AG04450 (cell line): ENCODE measurements at regions not wholly inside any gene's neighbourhood (a gene's known extent, or its start where the extent isn't known, plus 50 kb on each side); places are given as distances from the start of the nearest gene placed in this dataset.

ENCODE experiments used
- CTCF ChIA-PET: fragments of 300-600, 350-600 bp; formaldehyde crosslinking; extraction: SDS; loops from one replicate; lab custom pipeline; 2022; ENCODE audit warnings: antibody characterized with exemption, inconsistent platforms; lab: Charles Lee
- POLR2A ChIA-PET: fragments of 350-600 bp; formaldehyde crosslinking; extraction: SDS; loops from one replicate; lab custom pipeline; 2021; ENCODE audit warnings: antibody characterized with exemption, inconsistent platforms; lab: Yijun Ruan, JAX
- DNase-seq: peaks from one replicate; pipeline ENCODE4 v3.0.0-alpha.2; 2011; ENCODE audit warnings: low read depth, low spot score
- H3K27ac ChIP-seq: one replicate; pipeline ENCODE4 v1.5.1; 2012; ENCODE audit warnings: low read depth, low read length, control low read depth
- H3K27me3 ChIP-seq: one replicate; pipeline ENCODE4 v1.6.0; 2012; ENCODE audit warnings: low read length; ENCODE audit not compliant: control insufficient read depth, insufficient read depth
- H3K4me3 ChIP-seq: 2 replicates; pipeline ENCODE4 v1.5.1; 2011; ENCODE audit warnings: mild to moderate bottlenecking, low read depth, low read length, control low read depth
- H3K9me3 ChIP-seq: 2 replicates; pipeline ENCODE4 v1.5.1; 2012; ENCODE audit warnings: low read length; ENCODE audit not compliant: control insufficient read depth, insufficient read depth
- TF ChIP-seq, protein P1 (sequence below): IDR thresholded peaks from 2 replicates; pipeline ENCODE4 v1.5.1; 2011; ENCODE audit warnings: low read depth, low read length, control low read depth, inconsistent platforms

DNA sequence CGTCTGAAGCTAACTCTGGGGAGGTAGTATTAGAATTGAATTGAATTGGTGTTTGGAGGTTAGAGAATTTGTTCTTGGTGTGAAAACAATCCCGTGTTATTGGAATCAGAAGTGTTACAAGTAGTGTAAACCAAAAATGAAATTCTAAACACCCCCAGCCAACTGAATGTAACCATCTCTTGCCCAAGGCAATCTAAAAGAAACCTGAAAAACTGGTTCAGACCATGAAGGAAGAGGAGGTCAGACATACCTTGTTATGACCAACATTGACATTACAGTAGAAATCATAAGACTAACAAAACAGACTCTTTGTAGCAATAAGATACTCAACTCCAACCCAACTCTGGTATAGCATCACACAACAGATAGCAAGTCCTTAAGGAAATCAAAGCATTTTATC, 159.0 kb downstream of the TUSC1 start:
- H3K4me3 ChIP-seq = no peak overlapping the region

DNA sequence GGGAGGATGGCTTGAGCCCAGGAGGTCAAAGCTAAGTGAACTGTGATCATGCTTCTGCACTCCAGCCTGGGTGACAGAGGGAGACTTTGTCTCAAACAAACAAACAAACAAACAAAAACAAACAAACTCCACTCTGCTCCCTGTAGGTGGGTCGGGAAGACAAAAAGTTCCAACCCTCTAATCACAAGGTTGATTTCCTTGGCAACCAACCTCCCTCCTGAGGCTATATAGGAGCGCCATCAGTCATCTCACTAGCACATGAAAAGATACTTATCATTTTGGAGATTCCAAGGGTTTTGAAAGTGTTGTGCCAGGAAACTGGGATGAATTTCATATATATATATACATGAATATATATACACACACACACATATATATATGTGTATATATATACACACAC, 160.5 kb downstream of the TUSC1 start:
- TF ChIP-seq, protein P1, sequence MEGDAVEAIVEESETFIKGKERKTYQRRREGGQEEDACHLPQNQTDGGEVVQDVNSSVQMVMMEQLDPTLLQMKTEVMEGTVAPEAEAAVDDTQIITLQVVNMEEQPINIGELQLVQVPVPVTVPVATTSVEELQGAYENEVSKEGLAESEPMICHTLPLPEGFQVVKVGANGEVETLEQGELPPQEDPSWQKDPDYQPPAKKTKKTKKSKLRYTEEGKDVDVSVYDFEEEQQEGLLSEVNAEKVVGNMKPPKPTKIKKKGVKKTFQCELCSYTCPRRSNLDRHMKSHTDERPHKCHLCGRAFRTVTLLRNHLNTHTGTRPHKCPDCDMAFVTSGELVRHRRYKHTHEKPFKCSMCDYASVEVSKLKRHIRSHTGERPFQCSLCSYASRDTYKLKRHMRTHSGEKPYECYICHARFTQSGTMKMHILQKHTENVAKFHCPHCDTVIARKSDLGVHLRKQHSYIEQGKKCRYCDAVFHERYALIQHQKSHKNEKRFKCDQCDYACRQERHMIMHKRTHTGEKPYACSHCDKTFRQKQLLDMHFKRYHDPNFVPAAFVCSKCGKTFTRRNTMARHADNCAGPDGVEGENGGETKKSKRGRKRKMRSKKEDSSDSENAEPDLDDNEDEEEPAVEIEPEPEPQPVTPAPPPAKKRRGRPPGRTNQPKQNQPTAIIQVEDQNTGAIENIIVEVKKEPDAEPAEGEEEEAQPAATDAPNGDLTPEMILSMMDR = no peak
- Histone ChIP-seq H3K4me3 (no peak overlapping the region), H3K27me3 (no peaks in the 10 kb centered on the region), H3K9me3 (peaks cover 5% of the 10 kb centered on the region; the same call in 1 of the 2 replicates), H3K27ac (no peak overlapping the region)
- ChIA-PET CTCF (no interaction called here), POLR2A (no interaction called here)
- DNase-seq = no peak

More for the DNA sequence above, 159.0 kb downstream of the TUSC1 start:
- TF ChIP-seq, protein P1 = no peak
- ChIA-PET POLR2A (no interaction called here), CTCF (no interaction called here)
- Histone ChIP-seq H3K9me3 (peaks cover 5% of the 10 kb centered on the region; the same call in 1 of the 2 replicates), H3K27ac (no peak overlapping the region), H3K27me3 (no peaks in the 10 kb centered on the region)
- no peak for DNase-seq

DNA sequence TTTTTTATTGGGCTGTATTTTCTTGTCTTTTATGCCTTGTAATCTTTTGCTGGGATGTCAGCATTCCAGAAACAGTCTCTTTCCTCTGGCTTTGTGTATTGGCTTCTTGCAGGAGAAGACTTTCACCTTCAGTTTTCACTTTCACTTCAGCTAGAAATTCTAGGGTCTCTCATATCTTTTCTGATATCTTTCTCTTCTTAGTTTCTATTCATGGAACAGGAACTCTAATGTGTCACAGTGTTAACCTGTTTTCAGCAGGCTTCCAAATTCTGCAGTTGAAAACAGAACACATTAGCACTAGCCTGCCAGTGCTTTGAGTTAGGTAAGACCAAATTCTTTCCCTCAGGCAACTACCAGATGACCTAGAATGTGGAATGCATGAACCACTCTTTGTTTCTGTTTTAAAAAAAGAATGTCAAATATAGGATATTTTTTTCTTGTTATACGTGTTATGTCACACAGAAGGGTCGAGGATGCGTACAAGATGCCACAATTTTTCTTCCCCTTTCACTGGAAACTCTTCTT, 164.7 kb downstream of the TUSC1 start:
- Histone ChIP-seq H3K4me3 (no peak overlapping the region), H3K9me3 (peaks cover 5% of the 10 kb centered on the region; the same call in 1 of the 2 replicates), H3K27me3 (no peaks in the 10 kb centered on the region), H3K27ac (no peak overlapping the region)
- POLR2A ChIA-PET = no interaction called here
- TF ChIP-seq, protein P1 = no peak
- no peak for DNase-seq
- CTCF ChIA-PET = no interaction called here

DNA sequence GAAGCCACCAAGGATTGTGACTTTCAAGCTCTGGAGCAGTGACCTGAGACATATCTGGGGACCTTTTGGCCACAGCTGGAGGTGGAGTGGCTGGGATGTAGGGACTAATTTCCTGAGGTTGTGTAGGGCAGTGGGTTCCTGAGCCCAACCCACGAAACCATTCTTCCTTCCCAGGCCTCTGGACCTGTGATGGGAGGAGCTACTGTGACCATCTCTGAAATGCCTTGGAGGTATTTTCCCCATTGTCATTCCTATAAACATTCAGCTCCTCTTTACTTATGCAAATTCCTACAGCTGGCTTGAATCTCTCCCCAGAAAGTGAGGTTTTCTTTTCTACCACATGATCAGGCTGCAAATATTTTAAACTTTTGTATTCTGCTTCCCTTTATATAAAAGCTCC, 172.6 kb downstream of the TUSC1 start:
- CTCF ChIA-PET = no interaction called here
- H3K9me3 ChIP-seq = peaks cover 14% of the 10 kb centered on the region
- no peak overlapping the region for H3K27ac ChIP-seq
- TF ChIP-seq, protein P1 = no peak
- H3K27me3 ChIP-seq = no peaks in the 10 kb centered on the region
- no peak overlapping the region for H3K4me3 ChIP-seq
- POLR2A ChIA-PET = no interaction called here
- no peak for DNase-seq

DNA sequence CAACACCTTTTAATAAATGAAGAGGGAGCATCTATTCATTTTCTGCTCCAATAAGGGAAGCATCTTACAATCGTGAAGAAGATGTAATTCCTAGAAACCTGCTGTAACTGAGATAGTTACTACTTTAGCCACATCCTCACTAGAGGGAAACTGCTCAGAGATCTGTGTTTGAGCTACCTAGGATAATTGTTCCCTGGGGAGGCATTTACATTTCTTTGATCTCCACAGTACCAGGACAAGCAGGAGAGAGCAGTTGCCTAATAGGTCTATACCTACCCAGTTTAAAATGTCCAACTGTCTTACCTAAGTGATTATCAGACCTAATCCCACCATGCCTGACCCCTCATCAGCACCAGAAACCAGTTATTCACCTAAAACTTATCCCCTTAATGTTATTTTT, 196.9 kb downstream of the TUSC1 start:
- TF ChIP-seq, protein P1 = no peak
- Histone ChIP-seq H3K27ac (no peak overlapping the region), H3K4me3 (no peak overlapping the region), H3K27me3 (no peaks in the 10 kb centered on the region), H3K9me3 (peaks cover under 1% of the 10 kb centered on the region; the same call in 1 of the 2 replicates)
- POLR2A ChIA-PET = no interaction called here
- CTCF ChIA-PET = no interaction called here
- DNase-seq = no peak
